Neuronal stem cell (in vitro differentiated cells): ENCODE measurements at regions not wholly inside any gene's neighbourhood (a gene's known extent, or its start where the extent isn't known, plus 50 kb on each side); places are given as distances from the start of the nearest gene placed in this dataset.

ENCODE experiments used
- DNase-seq: peaks from one replicate; pipeline ENCODE4 v3.0.0-alpha.2; 2013; ENCODE audit warnings: low spot score
- H2AFZ ChIP-seq: one replicate; pipeline ENCODE4 v1.6.1; 2013; ENCODE audit warnings: mild to moderate bottlenecking, low read length, inconsistent platforms
- H2AK5ac ChIP-seq: 2 replicates; pipeline ENCODE4 v1.6.1; 2013; ENCODE audit warnings: low read depth, mild to moderate bottlenecking, inconsistent platforms, low read length, moderate library complexity, mixed read lengths
- H2BK120ac ChIP-seq: 2 replicates; pipeline ENCODE4 v1.6.1; 2013; ENCODE audit warnings: low read depth, mild to moderate bottlenecking, inconsistent platforms, low read length, moderate library complexity, mixed read lengths
- H2BK12ac ChIP-seq: one replicate; pipeline ENCODE4 v1.6.1; 2013; ENCODE audit warnings: low read length, inconsistent platforms
- H2BK15ac ChIP-seq: 2 replicates; pipeline ENCODE4 v1.6.1; 2013; ENCODE audit warnings: mild to moderate bottlenecking, low read length, inconsistent platforms, mixed read lengths
- H2BK5ac ChIP-seq: one replicate; pipeline ENCODE4 v1.6.1; 2013; ENCODE audit warnings: inconsistent platforms, mild to moderate bottlenecking, low read length, moderate library complexity
- H3K14ac ChIP-seq: one replicate; pipeline ENCODE4 v1.6.1; 2013; ENCODE audit warnings: low read length, inconsistent platforms
- H3K18ac ChIP-seq: 2 replicates; pipeline ENCODE4 v1.6.1; 2013; ENCODE audit warnings: low read length, inconsistent platforms
- H3K23ac ChIP-seq: 2 replicates; pipeline ENCODE4 v1.6.1; 2013; ENCODE audit warnings: low read depth, mild to moderate bottlenecking, mixed read lengths, low read length, inconsistent platforms; ENCODE audit not compliant: poor library complexity
- H3K27ac ChIP-seq: replicated peaks from 3 replicates; pipeline ENCODE4 v1.5.1; 2013; ENCODE audit warnings: low read length, inconsistent platforms
- H3K27me3 ChIP-seq, 3 experiments: 2 replicates each; pipeline ENCODE4 v1.6.1; 2013; ENCODE audit warnings: low read length in 3 of 3, mild to moderate bottlenecking in 2 of 3, inconsistent platforms in 1 of 3, low read depth in 1 of 3, mixed read lengths in 1 of 3, moderate library complexity in 1 of 3; ENCODE audit not compliant: control insufficient read depth in 3 of 3, insufficient read depth in 3 of 3
- H3K36me3 ChIP-seq, 2 donors: replicated peaks in 1 of 2; 2 replicates each; pipeline ENCODE4 v1.6.1; 2013; ENCODE audit warnings: low read length in 2 of 2; ENCODE audit not compliant: control insufficient read depth in 2 of 2, insufficient read depth in 2 of 2
- H3K4ac ChIP-seq: 2 replicates; pipeline ENCODE4 v1.6.1; 2013; ENCODE audit warnings: inconsistent platforms, mild to moderate bottlenecking, low read length, moderate library complexity
- H3K4me1 ChIP-seq, 2 donors: 1 replicate in 1 of 2; 2 replicates in 1 of 2; pipeline ENCODE4 v1.6.1; 2013; ENCODE audit warnings: low read length in 2 of 2, low read depth in 1 of 2; ENCODE audit not compliant: control insufficient read depth in 2 of 2, insufficient read depth in 1 of 2
- H3K4me2 ChIP-seq: one replicate; pipeline ENCODE4 v1.6.1; 2013; ENCODE audit warnings: mild to moderate bottlenecking, low read length, inconsistent platforms; ENCODE audit not compliant: insufficient read depth, poor library complexity, severe bottlenecking
- H3K4me3 ChIP-seq, 2 donors: 2 replicates each; pipeline ENCODE4 v1.5.1; 2013; ENCODE audit warnings: low read length in 2 of 2, mild to moderate bottlenecking in 2 of 2, inconsistent platforms in 1 of 2, moderate library complexity in 1 of 2
- H3K79me1 ChIP-seq: one replicate; pipeline ENCODE4 v1.6.1; 2013; ENCODE audit warnings: low read depth, mild to moderate bottlenecking, inconsistent platforms, low read length, moderate library complexity
- H3K9ac ChIP-seq: one replicate; pipeline ENCODE4 v1.6.1; 2013; ENCODE audit warnings: mild to moderate bottlenecking, low read depth, low read length, inconsistent platforms; ENCODE audit not compliant: poor library complexity
- H3K9me3 ChIP-seq, 2 donors: replicated peaks in 1 of 2; 2 replicates each; pipeline versions ENCODE3 to v1.6.1; 2013; ENCODE audit warnings: low read length in 2 of 2, mild to moderate bottlenecking in 2 of 2, inconsistent platforms in 1 of 2, low read depth in 1 of 2, mixed read lengths in 1 of 2, moderate library complexity in 1 of 2; ENCODE audit not compliant: control insufficient read depth in 2 of 2, insufficient read depth in 1 of 2
- H4K8ac ChIP-seq: one replicate; pipeline ENCODE4 v1.6.1; 2013; ENCODE audit warnings: low read depth, mild to moderate bottlenecking, inconsistent platforms, low read length, moderate library complexity
- H4K91ac ChIP-seq: one replicate; pipeline ENCODE4 v1.6.1; 2013; ENCODE audit warnings: low read length, low read depth, mild to moderate bottlenecking, inconsistent platforms; ENCODE audit not compliant: poor library complexity
- WGBS, 2 donors: extraction: QIAGEN DNeasy Blood & Tissue Kit; methylation state at CpG; one replicate each; pipeline ENCODE4 v1.1.7; 2013; ENCODE audit warnings: missing lambda C conversion rate in 2 of 2, mixed read lengths in 1 of 2; ENCODE audit not compliant: insufficient read length in 2 of 2, insufficient replicate concordance in 1 of 2; ENCODE audit errors: extremely low coverage in 2 of 2; 5-methylcytosine and 5-hydroxymethylcytosine counted together

GRCh38 chr13:84741253-84741652 is 859.0 kb upstream of the SLITRK1 start:
- no peak overlapping the region for H3K23ac ChIP-seq

DNA sequence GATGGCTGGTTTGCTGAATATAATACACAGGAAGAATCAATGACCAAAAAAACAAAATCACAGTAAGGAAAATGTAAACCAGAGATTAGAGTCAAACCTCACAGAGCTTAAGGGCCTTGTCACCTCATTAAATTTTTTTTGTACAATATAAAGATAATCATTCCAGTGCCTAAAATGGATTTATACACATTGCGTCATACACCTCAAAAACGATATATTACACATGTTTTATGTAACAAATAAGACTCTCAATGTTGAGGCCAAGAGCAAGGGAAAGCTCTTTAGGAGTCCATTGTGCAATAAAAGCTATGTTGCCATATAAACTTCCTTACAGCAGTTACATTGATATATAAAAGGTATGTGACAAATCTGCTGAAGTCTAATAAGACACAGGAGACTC is 856.7 kb upstream of the SLITRK1 start:
- H4K8ac ChIP-seq: no peak overlapping the region
- H3K4me3 ChIP-seq: no peak overlapping the region
- H3K79me1 ChIP-seq: no peaks in the 10 kb centered on the region
- H2BK15ac ChIP-seq: no peak overlapping the region
- H2BK120ac ChIP-seq: no peak overlapping the region
- H3K9ac ChIP-seq: no peak overlapping the region
- no peak overlapping the region for H2AK5ac ChIP-seq
- H3K4me2 ChIP-seq: no peak overlapping the region
- no peaks in the 10 kb centered on the region for H3K27me3 ChIP-seq
- no peak overlapping the region for H3K23ac ChIP-seq
- H4K91ac ChIP-seq: no peak overlapping the region
- no peaks in the 10 kb centered on the region for H3K36me3 ChIP-seq
- no peak for DNase-seq
- no peak overlapping the region for H3K4ac ChIP-seq
- H2BK5ac ChIP-seq: no peak overlapping the region
- H3K18ac ChIP-seq: no peak overlapping the region
- WGBS, 2 donors: no CpG with 5 or more reads among the region's 2 CpGs
- no peak overlapping the region for H2BK12ac ChIP-seq
- no peak overlapping the region for H3K27ac ChIP-seq
- H3K14ac ChIP-seq: no peak overlapping the region
- H2AFZ ChIP-seq: no peak overlapping the region
- no peaks in the 10 kb centered on the region for H3K9me3 ChIP-seq
- H3K4me1 ChIP-seq: no peaks in the 10 kb centered on the region

More at GRCh38 chr13:84741253-84741652, 859.0 kb upstream of the SLITRK1 start:
- Histone ChIP-seq H3K14ac (no peak overlapping the region), H2AFZ (no peak overlapping the region), H3K9ac (no peak overlapping the region), H3K79me1 (no peaks in the 10 kb centered on the region), H2BK15ac (no peak overlapping the region), H3K9me3 (peaks cover 0 to under 1% of the 10 kb centered on the region in 2 donors), H3K27me3 (no peaks in the 10 kb centered on the region), H2AK5ac (no peak overlapping the region), H2BK5ac (no peak overlapping the region), H3K18ac (no peak overlapping the region), H2BK12ac (no peak overlapping the region), H4K8ac (no peak overlapping the region), H3K4me2 (no peak overlapping the region), H3K36me3 (no peaks in the 10 kb centered on the region), H4K91ac (no peak overlapping the region), H3K4ac (no peak overlapping the region), H3K27ac (no peak overlapping the region), H3K4me3 (no peak overlapping the region), H3K4me1 (no peaks in the 10 kb centered on the region), H2BK120ac (no peak overlapping the region)
- no peak for DNase-seq

DNA sequence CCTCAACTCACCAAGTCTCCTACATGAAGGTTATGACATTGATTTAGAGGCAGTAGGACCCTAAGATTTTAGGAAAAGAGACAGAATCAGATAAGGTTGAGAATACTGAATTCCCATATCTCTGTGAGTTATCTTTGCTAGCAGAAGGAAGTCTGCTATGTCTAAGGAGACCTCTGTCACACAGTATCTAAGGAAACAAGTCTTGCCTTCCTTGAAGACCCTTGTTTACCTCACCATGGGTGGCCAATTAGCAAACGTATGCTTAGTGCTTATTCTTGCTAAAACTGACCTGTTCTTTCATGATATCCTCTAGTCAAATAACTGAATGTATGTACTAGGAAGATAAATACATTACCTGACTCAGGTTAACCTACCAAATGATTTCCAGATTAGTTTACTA is 855.4 kb upstream of the SLITRK1 start:
- Histone ChIP-seq H3K27me3 (no peaks in the 10 kb centered on the region), H3K36me3 (no peaks in the 10 kb centered on the region), H3K9ac (no peak overlapping the region), H2AFZ (no peak overlapping the region), H3K23ac (no peak overlapping the region), H3K18ac (no peak overlapping the region), H2BK12ac (no peak overlapping the region), H3K4me1 (no peaks in the 10 kb centered on the region), H3K9me3 (no peaks in the 10 kb centered on the region), H3K14ac (no peak overlapping the region), H2AK5ac (no peak overlapping the region), H3K4me3 (no peak overlapping the region), H3K4ac (no peak overlapping the region), H2BK120ac (no peak overlapping the region), H4K91ac (no peak overlapping the region), H4K8ac (no peak overlapping the region), H3K4me2 (no peak overlapping the region), H3K79me1 (no peaks in the 10 kb centered on the region), H2BK5ac (no peak overlapping the region), H2BK15ac (no peak overlapping the region), H3K27ac (no peak overlapping the region)
- WGBS, 2 donors: no CpG with 5 or more reads among the region's 1 CpG
- no peak for DNase-seq

DNA sequence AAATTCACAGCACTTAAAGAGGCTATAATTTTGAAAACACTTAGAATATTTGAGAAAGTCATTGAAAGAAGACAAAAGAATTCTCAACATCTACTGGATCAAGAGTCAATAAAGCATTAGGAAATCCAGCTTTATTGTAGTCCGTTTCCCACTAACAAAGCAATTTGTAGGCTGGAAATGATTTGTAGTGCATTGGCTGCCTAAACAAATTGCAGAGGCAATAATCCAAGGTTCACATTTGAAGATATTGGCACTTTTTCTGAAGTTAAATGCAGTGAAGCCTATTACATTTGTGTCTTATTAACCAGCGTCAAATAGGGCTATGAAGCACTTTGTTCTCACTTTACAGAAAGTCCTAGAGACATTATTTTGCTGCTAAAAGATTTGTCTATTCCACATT is 848.1 kb upstream of the SLITRK1 start:
- no peak overlapping the region for H3K14ac ChIP-seq
- H3K9me3 ChIP-seq: no peaks in the 10 kb centered on the region
- no peak overlapping the region for H2AK5ac ChIP-seq
- no peaks in the 10 kb centered on the region for H3K79me1 ChIP-seq
- H4K8ac ChIP-seq: no peak overlapping the region
- no peak overlapping the region for H3K27ac ChIP-seq
- no peak overlapping the region for H2BK120ac ChIP-seq
- H2BK15ac ChIP-seq: no peak overlapping the region
- H3K4me2 ChIP-seq: no peak overlapping the region
- H3K4me3 ChIP-seq: no peak overlapping the region
- no CpG with 5 or more reads among the region's 2 CpGs for WGBS, 2 donors
- no peak overlapping the region for H3K18ac ChIP-seq
- H3K4ac ChIP-seq: no peak overlapping the region
- no peaks in the 10 kb centered on the region for H3K36me3 ChIP-seq
- no peaks in the 10 kb centered on the region for H3K27me3 ChIP-seq
- H3K23ac ChIP-seq: no peak overlapping the region
- no peak overlapping the region for H4K91ac ChIP-seq
- H2AFZ ChIP-seq: no peak overlapping the region
- H3K4me1 ChIP-seq: peaks cover 0 to 1% of the 10 kb centered on the region in 2 donors
- no peak overlapping the region for H2BK5ac ChIP-seq
- no peak for DNase-seq
- H3K9ac ChIP-seq: no peak overlapping the region
- no peak overlapping the region for H2BK12ac ChIP-seq
